ENCODE measurements at regions not wholly inside any gene's neighbourhood (a gene's known extent, or its start where the extent isn't known, plus 50 kb on each side); places are given as distances from the start of the nearest gene placed in this dataset.

- TF ChIP-seq POLR2AphosphoS5 (IDR thresholded peaks at IDR 0.05): no peak
- TF ChIP-seq POLR2A (IDR thresholded peaks at IDR 0.05): no peak
These were observed 256.6 kb upstream of the KLF6 start for GRCh38 chr10:4041635-4042034.
